Fibroblast of peridontal ligament (primary cell): ENCODE measurements at regions not wholly inside any gene's neighbourhood (a gene's known extent, or its start where the extent isn't known, plus 50 kb on each side); places are given as distances from the start of the nearest gene placed in this dataset.
"Not testable (repeated sequence)": the region's sequence is repeated elsewhere in the genome, so short reads cannot be mapped to it uniquely, and the experiment has no call there.

Experiments
- DNase-seq: peaks from one replicate; pipeline ENCODE4 v3.0.0-alpha.2; 2010; ENCODE audit errors: extremely low read depth

- DNase-seq: peak; percentile 58
Observed at GRCh38 chr4:129254126-129254525, 158.2 kb downstream of the C4orf33 start.

- peak; percentile 61 for DNase-seq
Observed at GRCh38 chr4:129254526-129254925, 158.6 kb downstream of the C4orf33 start.

GRCh38 chr4:129261584-129261983 lies 165.6 kb downstream of the C4orf33 start:
- DNase-seq: no peak

GRCh38 chr4:129264008-129264657 lies 168.2 kb downstream of the C4orf33 start:
- DNase-seq: peak; percentile 7

- no peak for DNase-seq
Observed at GRCh38 chr4:129278868-129279267, 182.9 kb downstream of the C4orf33 start.

GRCh38 chr4:129282293-129282692 lies 186.3 kb downstream of the C4orf33 start:
- DNase-seq: no peak

GRCh38 chr4:129292194-129292593 lies 196.2 kb downstream of the C4orf33 start:
- DNase-seq: not testable (repeated sequence)

- DNase-seq: no peak
Observed at GRCh38 chr4:129314781-129315180, 218.8 kb downstream of the C4orf33 start.

GRCh38 chr4:129322920-129323319 lies 227.0 kb downstream of the C4orf33 start:
- DNase-seq: no peak

- DNase-seq: no peak
Observed at GRCh38 chr4:129323658-129324057, 227.7 kb downstream of the C4orf33 start.

- peak; percentile 23 for DNase-seq
Observed at GRCh38 chr4:129326571-129327460, 230.9 kb downstream of the C4orf33 start.

- DNase-seq: no peak
Observed at GRCh38 chr4:129327637-129328036, 231.7 kb downstream of the C4orf33 start.

GRCh38 chr4:129328162-129328561 lies 232.2 kb downstream of the C4orf33 start:
- no peak for DNase-seq

GRCh38 chr4:129334136-129334535 lies 238.2 kb downstream of the C4orf33 start:
- no peak for DNase-seq

- DNase-seq: no peak
Observed at GRCh38 chr4:129335276-129335675, 239.3 kb downstream of the C4orf33 start.

- no peak for DNase-seq
Observed at GRCh38 chr4:129335818-129336217, 239.9 kb downstream of the C4orf33 start.

GRCh38 chr4:129336457-129337227 lies 240.7 kb downstream of the C4orf33 start:
- DNase-seq: no peak

- no peak for DNase-seq
Observed at GRCh38 chr4:129337228-129337620, 241.3 kb downstream of the C4orf33 start.

GRCh38 chr4:129342819-129343408 lies 247.0 kb downstream of the C4orf33 start:
- DNase-seq: peak; percentile 92

GRCh38 chr4:129344058-129344457 lies 248.1 kb downstream of the C4orf33 start:
- peak; percentile 54 for DNase-seq

GRCh38 chr4:129345609-129346008 lies 249.7 kb downstream of the C4orf33 start:
- DNase-seq: no peak

GRCh38 chr4:129346036-129346435 lies 250.1 kb downstream of the C4orf33 start:
- no peak for DNase-seq
